ENCODE measurements at regions not wholly inside any gene's neighbourhood (a gene's known extent, or its start where the extent isn't known, plus 50 kb on each side); places are given as distances from the start of the nearest gene placed in this dataset.

DNA sequence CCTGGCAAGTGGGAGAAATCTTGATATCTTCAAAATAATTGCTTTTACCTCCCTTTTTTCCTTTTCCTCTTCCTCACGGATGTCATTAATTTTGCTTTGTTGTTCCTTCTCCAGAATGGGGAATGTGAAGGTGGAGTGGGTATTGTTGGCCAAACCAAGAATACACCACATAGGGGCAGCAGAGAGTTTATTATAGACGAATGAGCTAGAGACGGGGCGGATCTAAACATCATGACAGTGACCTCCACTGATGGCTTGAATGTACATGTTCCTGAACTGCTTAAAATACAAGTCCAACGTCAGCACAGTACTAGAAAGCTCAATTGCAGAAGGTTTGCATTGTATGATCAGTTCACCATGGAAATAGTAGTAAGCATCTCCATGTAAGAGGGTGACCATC is 122.3 kb upstream of the SNX19 start:
- H3K4me2 ChIP-seq (ENCODE audit: low read depth, low read length, poor library complexity, severe bottlenecking): no peak overlapping the region
- TF ChIP-seq, protein P1, sequence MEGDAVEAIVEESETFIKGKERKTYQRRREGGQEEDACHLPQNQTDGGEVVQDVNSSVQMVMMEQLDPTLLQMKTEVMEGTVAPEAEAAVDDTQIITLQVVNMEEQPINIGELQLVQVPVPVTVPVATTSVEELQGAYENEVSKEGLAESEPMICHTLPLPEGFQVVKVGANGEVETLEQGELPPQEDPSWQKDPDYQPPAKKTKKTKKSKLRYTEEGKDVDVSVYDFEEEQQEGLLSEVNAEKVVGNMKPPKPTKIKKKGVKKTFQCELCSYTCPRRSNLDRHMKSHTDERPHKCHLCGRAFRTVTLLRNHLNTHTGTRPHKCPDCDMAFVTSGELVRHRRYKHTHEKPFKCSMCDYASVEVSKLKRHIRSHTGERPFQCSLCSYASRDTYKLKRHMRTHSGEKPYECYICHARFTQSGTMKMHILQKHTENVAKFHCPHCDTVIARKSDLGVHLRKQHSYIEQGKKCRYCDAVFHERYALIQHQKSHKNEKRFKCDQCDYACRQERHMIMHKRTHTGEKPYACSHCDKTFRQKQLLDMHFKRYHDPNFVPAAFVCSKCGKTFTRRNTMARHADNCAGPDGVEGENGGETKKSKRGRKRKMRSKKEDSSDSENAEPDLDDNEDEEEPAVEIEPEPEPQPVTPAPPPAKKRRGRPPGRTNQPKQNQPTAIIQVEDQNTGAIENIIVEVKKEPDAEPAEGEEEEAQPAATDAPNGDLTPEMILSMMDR (IDR thresholded peaks at IDR 0.05; ENCODE audit: insufficient read depth, low read length, poor library complexity, severe bottlenecking): no peak
- TF ChIP-seq EZH2phosphoT487 (conservative IDR thresholded peaks at IDR 0.05; ENCODE audit: low read length): no peak
- H3K79me2 ChIP-seq (ENCODE audit: insufficient read depth, low read length): no peaks in the 10 kb centered on the region
- no peaks in the 10 kb centered on the region for H3F3A ChIP-seq (ENCODE audit: insufficient read depth)
- no peaks in the 10 kb centered on the region for H3K36me3 ChIP-seq (ENCODE audit: low read length)
- no peak overlapping the region for H3K4me3 ChIP-seq (ENCODE audit: insufficient read depth, low read length, poor library complexity, severe bottlenecking)
- no peaks in the 10 kb centered on the region for H3K9me2 ChIP-seq (replicated peaks; ENCODE audit: insufficient read depth, low read length)
- H3K27me3 ChIP-seq (ENCODE audit: low read length): no peaks in the 10 kb centered on the region
- no peaks in the 10 kb centered on the region for H4K20me1 ChIP-seq (ENCODE audit: low read depth, low read length)
- H3K27ac ChIP-seq (ENCODE audit: low read depth, low read length): no peak overlapping the region
- no peak overlapping the region for H2AFZ ChIP-seq (ENCODE audit: low read depth, low read length, severe bottlenecking)
- no peaks in the 10 kb centered on the region for H3K9me3 ChIP-seq (ENCODE audit: insufficient read depth, low read length)
- H3K9ac ChIP-seq (ENCODE audit: low read length): no peak overlapping the region

DNA sequence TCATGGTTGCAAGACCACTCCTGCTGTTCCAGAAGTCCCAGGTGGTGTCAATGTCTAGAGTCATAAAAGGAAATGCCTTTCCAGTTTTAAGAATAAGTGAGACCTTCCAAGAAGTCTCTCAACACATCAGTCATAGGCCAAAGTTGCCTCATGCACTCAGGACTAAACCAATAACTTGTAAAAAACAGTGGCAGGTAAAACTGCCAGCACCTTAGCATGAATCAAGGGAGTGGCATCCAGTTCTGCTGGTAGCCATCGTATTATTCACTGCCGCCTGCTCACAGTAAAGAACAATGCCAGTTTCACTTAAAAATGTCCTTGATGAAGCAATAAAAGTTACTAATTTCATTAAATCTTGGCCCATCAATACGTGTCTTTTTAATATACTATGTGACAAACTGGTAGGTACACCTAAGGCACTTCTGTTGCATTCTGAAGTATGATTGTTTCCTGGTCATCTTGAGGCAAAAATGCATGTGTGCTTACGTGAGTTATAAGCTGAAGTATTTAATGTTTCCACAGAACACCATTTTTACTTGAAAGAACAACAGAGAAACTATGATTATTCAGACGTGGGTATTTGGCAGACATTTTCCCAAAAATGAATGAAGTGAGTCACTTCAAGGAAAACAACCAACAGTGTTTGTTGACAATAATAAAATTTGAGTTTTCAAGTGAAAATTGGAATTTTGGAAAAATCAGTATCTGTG is 125.2 kb upstream of the SNX19 start:
- H3K4me3 ChIP-seq (ENCODE audit: insufficient read depth, low read length, poor library complexity, severe bottlenecking): no peak overlapping the region
- H3K36me3 ChIP-seq (ENCODE audit: low read length): no peaks in the 10 kb centered on the region
- no peaks in the 10 kb centered on the region for H3K9me3 ChIP-seq (ENCODE audit: insufficient read depth, low read length)
- no peaks in the 10 kb centered on the region for H3F3A ChIP-seq (ENCODE audit: insufficient read depth)
- no peaks in the 10 kb centered on the region for H3K27me3 ChIP-seq (ENCODE audit: low read length)
- no peaks in the 10 kb centered on the region for H4K20me1 ChIP-seq (ENCODE audit: low read depth, low read length)
- no peak overlapping the region for H3K27ac ChIP-seq (ENCODE audit: low read depth, low read length)
- no peaks in the 10 kb centered on the region for H3K79me2 ChIP-seq (ENCODE audit: insufficient read depth, low read length)
- no peak overlapping the region for H2AFZ ChIP-seq (ENCODE audit: low read depth, low read length, severe bottlenecking)
- no peak overlapping the region for H3K9ac ChIP-seq (ENCODE audit: low read length)
- no peaks in the 10 kb centered on the region for H3K9me2 ChIP-seq (replicated peaks; ENCODE audit: insufficient read depth, low read length)
- TF ChIP-seq, protein P1 (IDR thresholded peaks at IDR 0.05; ENCODE audit: insufficient read depth, low read length, poor library complexity, severe bottlenecking): no peak
- TF ChIP-seq EZH2phosphoT487 (conservative IDR thresholded peaks at IDR 0.05; ENCODE audit: low read length): no peak
- no peak overlapping the region for H3K4me2 ChIP-seq (ENCODE audit: low read depth, low read length, poor library complexity, severe bottlenecking)

DNA sequence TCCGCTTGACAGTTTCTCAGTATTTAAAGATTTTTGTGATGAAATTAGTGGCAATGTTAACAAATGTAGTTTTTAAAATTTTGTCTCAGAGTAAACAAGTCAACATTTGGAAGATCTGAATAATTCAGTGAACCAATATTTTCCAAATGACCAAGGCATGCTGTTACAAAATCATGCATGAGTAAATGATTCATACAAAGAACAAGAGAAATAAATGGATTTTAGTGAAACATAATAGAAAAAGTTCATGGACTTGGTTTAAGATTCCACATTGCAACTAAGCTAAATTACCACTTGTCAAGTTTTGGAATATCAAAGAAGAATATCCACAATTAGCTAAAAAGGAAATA is 125.7 kb upstream of the SNX19 start:
- no peak overlapping the region for H2AFZ ChIP-seq (ENCODE audit: low read depth, low read length, severe bottlenecking)
- no peaks in the 10 kb centered on the region for H4K20me1 ChIP-seq (ENCODE audit: low read depth, low read length)
- H3K9me2 ChIP-seq (replicated peaks; ENCODE audit: insufficient read depth, low read length): no peaks in the 10 kb centered on the region
- H3K36me3 ChIP-seq (ENCODE audit: low read length): no peaks in the 10 kb centered on the region
- TF ChIP-seq, protein P1 (IDR thresholded peaks at IDR 0.05; ENCODE audit: insufficient read depth, low read length, poor library complexity, severe bottlenecking): no peak
- TF ChIP-seq EZH2phosphoT487 (conservative IDR thresholded peaks at IDR 0.05; ENCODE audit: low read length): no peak
- H3K27ac ChIP-seq (ENCODE audit: low read depth, low read length): no peak overlapping the region
- H3K9me3 ChIP-seq (ENCODE audit: insufficient read depth, low read length): no peaks in the 10 kb centered on the region
- H3K79me2 ChIP-seq (ENCODE audit: insufficient read depth, low read length): no peaks in the 10 kb centered on the region
- H3K4me3 ChIP-seq (ENCODE audit: insufficient read depth, low read length, poor library complexity, severe bottlenecking): no peak overlapping the region
- H3K9ac ChIP-seq (ENCODE audit: low read length): no peak overlapping the region
- H3K27me3 ChIP-seq (ENCODE audit: low read length): no peaks in the 10 kb centered on the region
- no peaks in the 10 kb centered on the region for H3F3A ChIP-seq (ENCODE audit: insufficient read depth)
- no peak overlapping the region for H3K4me2 ChIP-seq (ENCODE audit: low read depth, low read length, poor library complexity, severe bottlenecking)

Data from SU-DHL-6 (cell line).